Fibroblast of skin of left quadriceps (primary cell): ENCODE measurements at regions not wholly inside any gene's neighbourhood (a gene's known extent, or its start where the extent isn't known, plus 50 kb on each side); places are given as distances from the start of the nearest gene placed in this dataset.
"Not testable (repeated sequence)": the region's sequence is repeated elsewhere in the genome, so short reads cannot be mapped to it uniquely, and the experiment has no call there.

Experiments
- DNase-seq, 2 experiments: peaks; one replicate each; pipeline ENCODE4 v3.0.0-alpha.2; 2013; ENCODE audit warnings: low read depth in 2 of 2

DNA sequence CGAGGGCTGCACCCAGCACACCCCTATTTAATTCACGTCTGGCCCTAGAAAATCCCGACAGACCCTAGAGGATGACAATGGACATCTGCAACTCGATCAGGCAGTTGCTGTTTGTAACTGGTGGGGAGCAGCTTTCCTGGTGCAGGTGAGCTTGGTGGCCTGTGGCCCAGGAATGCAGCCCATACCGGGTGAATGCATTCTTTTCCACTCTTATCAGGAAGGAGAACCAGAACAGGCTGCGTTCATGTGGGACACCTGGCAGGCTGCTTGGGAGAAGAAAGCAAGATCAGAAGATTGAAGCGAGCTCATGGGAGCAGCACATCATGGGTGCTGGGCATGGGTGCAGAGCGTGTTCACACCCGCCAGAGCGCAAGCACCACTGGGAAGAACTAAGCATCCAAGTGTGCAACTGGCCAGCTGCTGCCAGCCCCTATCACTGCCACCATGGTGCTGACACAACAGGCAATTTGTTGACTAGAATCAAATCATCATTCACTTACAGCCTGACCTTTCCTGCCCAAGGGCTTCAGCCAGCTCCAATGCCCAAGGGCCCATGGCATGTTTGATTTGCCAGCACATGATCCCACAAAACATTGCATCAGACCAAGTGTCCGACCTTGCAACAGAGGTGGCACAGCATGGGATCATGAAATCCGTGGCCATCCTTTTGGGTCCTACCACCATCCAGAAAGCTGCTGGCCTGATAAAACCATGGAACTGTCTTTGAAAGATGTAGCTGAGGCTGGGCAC is 241.7 kb upstream of the ID2 start:
- no peak for DNase-seq

- DNase-seq = no peak
These were observed 240.5 kb upstream of the ID2 start for GRCh38 chr2:8441371-8441770.

DNA sequence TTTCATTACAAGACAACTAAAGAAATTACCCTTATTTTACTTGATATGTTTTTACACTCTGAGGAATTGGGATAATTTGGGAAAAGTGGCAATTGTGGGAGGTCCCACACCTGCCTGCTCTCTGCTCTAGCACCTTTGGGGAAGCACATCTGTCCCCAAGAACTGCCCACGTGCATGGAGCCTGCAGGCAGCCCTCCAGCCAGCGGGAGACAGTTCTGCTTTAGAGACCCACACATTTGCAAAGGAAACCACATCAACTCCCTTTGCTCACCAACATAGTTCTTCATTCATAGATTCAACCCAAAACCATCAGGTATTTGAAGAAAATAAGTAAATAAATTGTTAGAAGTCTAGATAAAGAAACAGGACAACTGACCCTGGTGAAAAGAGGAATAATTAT is 239.9 kb upstream of the ID2 start:
- DNase-seq = no peak

DNA sequence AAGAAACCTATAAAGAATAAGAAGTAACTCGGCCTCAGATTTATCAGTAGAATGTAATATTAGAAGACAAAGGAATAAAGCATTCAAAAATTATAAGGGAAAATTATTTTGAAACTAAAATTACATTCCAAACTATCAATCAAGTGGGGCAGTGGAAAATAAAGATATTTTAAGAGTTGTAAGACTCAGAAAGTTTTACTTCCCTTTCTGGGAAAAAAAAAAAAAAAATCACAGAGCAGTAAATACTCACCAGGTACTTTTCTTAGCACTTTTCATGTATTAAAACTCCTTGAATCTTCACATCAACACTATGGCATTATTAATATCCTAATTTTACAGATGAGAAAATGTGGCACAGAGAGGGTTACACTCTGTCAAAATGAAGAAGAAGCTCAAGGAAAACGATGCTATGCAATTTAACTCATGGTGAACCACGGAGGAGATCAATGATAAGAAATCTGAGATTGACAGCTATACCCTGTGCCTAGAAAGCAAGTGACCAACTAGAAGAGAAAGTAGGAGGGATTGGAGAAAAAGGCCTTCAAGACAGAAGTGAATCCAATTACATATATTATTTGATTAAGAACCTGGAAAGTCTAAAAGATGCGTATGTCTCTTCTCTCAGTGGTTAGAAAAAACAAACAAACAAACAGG is 238.9 kb upstream of the ID2 start:
- DNase-seq = no peak

DNA sequence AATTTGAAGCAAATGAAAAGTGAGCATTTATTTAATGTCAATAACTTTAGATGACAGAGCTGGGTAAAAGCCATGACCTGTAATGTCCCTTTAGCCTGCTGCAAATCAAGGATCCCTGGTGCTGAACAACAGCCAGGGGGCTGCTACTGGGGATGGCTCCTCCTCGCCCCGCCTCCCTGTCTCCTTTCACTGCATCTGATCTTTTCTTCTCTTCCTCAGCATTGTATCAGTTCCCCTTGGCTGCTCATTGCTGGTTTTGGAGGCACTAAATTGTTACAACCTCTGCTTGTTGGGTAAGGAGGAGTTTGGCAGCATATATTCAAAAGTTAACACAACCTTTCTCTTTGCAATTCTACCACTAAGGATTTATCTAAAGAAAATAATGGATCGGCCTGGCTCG is 236.3 kb upstream of the ID2 start:
- no peak for DNase-seq

- not testable (repeated sequence) for DNase-seq
These were observed 235.1 kb upstream of the ID2 start for GRCh38 chr2:8446751-8447150.

DNA sequence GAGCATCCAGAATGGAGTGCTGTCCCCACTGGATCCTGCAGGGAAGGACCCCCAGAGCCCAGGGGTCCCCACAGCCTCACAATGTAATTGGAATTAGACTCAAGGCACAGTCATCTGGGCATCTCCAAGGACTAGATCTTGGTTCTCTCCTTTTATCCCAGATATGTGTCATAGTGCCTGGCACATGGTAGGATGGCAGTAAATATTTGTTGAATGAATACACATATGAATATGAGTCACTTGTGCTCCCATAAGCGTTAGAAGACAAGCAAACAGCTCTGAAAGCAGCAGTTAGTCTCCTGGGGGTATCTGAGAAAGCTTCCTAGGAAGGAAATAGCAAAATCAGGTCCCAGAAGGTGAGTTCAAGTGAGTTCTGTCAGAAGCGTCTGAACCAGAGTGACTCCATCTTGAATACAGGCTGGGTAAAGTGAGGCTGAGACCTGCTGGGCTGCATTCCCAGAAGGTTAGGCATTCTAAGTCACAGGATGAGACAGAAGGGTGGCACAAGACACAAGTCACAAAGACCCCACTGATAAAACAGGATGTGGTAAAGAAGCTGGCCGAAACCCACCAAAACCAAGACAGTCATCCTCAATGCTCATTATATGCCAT is 234.1 kb upstream of the ID2 start:
- peak; percentile 12 to 15 for DNase-seq

- no peak for DNase-seq
These were observed 232.9 kb upstream of the ID2 start for GRCh38 chr2:8448824-8449556.

- DNase-seq = no peak
These were observed 230.6 kb upstream of the ID2 start for GRCh38 chr2:8451273-8451672.

GRCh38 chr2:8452296-8452695 is 229.6 kb upstream of the ID2 start:
- no peak for DNase-seq

DNA sequence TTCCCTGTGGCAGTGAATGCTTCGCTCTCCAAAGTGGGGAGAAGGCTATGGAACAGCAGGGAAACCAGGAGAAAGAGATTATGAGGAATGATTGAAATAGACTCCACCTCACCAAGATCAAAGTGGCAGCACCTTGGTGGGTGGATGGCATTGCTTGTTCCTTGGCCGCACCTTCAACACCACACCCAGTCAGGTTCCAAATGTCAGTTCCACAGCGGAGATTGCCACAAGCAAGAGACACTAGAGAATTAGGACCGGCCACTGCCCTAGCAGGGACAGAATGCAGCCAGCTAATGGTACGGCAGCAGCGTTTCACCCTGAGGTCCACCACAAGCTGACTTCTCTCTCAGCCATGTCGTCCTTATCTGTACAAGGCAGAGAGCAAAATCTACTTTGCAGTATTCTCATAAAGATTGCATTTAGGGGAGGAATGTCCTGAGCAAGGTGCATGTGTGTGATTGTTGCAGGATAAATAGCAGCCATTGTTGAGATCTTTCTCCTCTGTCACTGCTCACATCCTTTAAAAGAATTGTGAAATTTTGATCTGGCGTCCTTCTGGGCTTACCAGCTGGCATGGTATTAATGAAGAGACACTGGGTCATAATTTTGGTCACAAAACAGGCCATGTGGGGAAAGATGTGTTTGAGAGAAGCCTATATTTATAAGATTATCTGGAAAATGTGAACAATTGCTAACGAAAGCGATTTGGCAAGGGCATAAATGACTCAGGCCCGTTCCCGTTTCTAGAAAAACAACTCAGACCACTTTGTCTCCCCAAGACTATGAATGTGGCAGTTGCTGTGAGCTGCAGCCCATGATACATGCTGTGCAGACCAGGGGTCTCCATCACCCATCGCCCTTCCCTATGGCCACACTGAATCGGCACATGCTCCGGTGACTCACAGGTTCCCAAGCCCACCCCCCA is 228.6 kb upstream of the ID2 start:
- DNase-seq = no peak

DNA sequence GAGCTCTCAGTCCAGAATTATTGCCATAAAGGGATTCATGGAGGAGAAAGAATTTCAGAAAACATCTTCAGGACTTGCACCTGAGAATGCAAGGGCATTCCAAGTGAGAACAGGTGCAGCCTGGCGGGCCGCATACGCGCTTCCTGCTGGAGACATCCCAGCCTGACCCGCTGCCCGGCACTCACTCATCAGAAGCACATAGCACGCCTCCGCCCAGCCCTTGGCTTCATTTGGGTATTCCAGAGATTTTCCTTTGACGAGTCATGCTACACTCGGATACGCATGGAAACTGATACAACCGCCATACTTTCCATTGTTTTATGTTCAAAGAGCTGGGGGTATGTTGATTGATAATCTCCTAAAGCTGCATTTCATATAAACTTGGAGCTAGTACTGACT is 228.0 kb upstream of the ID2 start:
- DNase-seq = no peak

GRCh38 chr2:8454797-8455196 is 227.1 kb upstream of the ID2 start:
- DNase-seq = no peak

- no peak for DNase-seq
These were observed 226.4 kb upstream of the ID2 start for GRCh38 chr2:8455236-8456150.

DNA sequence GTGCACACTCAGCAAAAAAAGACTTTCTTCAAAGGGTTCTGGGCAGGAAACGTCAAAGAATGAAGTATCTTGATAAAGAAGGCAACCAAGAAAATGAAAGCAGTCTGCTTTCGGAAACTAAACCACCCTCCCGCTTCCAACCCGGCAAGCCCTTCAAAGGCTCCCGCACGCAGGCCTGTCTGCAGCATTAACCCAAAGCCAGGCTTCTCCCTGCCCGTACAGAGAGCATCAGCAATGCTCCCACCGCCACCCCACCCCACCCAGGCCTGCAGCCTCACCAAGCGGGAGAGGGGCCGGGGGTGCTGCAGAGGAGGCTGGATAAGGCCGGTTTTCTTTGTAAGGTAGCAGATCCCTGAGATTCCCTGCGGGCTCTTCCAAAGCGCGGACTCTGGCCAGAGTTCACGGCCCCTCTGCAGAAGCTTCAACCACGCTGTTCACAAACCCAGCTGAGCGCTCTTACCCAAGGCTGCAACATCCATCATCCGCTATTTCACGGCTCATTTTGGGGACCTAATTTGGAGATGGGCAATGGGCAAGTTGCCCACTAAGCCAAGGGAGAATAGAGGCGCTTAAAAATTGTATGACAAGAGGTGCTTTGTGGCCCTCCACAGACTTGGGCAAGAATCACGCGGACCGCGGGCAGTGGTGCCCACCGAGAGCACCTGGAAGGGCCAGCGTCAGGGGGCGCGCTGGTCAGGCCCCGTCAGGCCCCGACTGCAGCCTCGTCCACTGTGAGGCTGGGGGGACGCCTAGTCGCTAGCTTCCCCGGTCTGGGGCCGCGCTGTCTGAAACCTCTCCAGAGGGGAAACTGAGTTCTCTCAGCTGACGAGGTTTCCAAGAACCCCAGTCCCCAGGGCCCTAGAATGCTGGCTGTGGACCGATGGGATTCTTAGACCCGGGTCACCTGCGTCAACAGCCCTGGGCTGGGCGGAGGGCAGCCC is 225.4 kb upstream of the ID2 start:
- no peak for DNase-seq

DNA sequence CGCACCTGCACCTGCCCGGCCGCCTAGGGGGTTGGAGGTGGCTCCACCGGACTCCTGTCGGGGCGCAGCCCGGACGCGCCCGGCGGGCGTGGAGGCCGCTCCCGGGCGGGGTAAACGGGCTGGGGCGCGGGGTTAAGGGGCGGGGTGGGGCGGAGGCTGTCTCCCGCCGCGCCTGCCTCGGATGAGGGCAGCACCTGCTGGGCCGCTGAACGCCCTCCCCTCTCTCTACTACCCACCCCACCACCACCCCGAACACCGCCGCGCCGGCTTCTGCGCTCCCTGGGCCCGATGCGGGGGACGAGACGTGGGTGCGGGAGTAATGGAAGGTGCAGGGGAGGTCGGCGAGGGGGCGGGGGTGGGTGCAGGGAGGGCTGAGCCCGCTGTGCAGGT is 224.8 kb upstream of the ID2 start:
- no peak for DNase-seq

DNA sequence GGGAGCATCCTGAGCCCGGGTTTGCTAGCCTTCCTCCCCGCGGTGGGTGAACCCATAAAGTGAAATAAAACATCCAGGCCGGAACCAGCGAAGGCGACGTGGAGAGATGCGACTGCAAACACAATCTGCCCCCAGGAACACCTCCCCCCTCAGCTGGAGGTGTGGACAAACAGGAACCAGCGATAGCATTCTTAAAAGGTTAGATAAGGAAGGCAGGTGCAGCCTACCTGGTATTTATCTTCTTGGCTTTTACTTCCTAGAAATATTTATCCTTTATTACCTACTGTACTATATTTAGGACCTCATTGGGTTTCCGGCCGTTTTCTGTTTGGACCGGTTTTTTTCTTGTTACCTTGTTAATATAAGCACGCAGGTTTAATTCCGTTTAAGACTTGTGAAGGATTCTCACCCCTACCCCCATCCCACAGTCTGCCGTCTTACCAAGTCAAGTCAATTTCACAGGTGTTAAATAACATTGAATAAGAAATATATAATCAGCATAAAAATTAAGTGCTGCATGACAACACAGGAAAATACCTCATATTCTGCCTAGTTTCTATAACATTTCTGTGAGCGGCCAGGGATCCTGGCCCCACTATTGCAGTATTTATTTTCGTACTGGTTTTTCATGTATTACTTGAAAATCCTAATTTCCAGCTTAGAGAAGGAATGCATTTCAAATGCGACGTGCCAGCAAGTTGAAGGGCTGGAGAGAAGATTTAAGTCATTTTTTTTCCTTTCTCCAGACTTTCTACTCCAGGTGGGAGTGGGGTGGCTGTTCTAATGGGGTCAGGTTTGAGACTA is 224.0 kb upstream of the ID2 start:
- DNase-seq = no peak
